ENCODE measurements at regions not wholly inside any gene's neighbourhood (a gene's known extent, or its start where the extent isn't known, plus 50 kb on each side); places are given as distances from the start of the nearest gene placed in this dataset.

GRCh38 chr1:115429241-115429640 is 91.2 kb upstream of the NGF start:
- TF ChIP-seq FOSL2 (IDR thresholded peaks at IDR 0.05; ENCODE audit: borderline replicate concordance, low read depth): peak; percentile 34; the same call in 1 of the 2 replicates
- TF ChIP-seq CTCF (IDR thresholded peaks at IDR 0.05): no peak
